ENCODE measurements at regions not wholly inside any gene's neighbourhood (a gene's known extent, or its start where the extent isn't known, plus 50 kb on each side); places are given as distances from the start of the nearest gene placed in this dataset.

- no peak for TF ChIP-seq CTCF (conservative IDR thresholded peaks at IDR 0.05; ENCODE audit: low read depth, low read length)
- TF ChIP-seq EZH2 (IDR thresholded peaks at IDR 0.05; ENCODE audit: borderline replicate concordance, low read depth, low read length, poor library complexity, severe bottlenecking), result no peak
These were observed 191.2 kb upstream of the RREB1 start for GRCh38 chr6:6916598-6916997.
